ENCODE measurements at regions not wholly inside any gene's neighbourhood (a gene's known extent, or its start where the extent isn't known, plus 50 kb on each side); places are given as distances from the start of the nearest gene placed in this dataset.

- Histone ChIP-seq H3K27me3 (no peaks in the 10 kb centered on the region), H3K36me3 (no peaks in the 10 kb centered on the region), H3K4me1 (no peaks in the 10 kb centered on the region), H3K27ac (no peak overlapping the region), H3K4me3 (no peak overlapping the region), H3K9me3 (no peaks in the 10 kb centered on the region)
- no peak for ATAC-seq
- TF ChIP-seq POLR2A (IDR thresholded peaks at IDR 0.05) (no peak), EP300 (IDR thresholded peaks at IDR 0.05) (no peak), POLR2AphosphoS5 (IDR thresholded peaks at IDR 0.05) (no peak)
- TF ChIP-seq, protein P1, sequence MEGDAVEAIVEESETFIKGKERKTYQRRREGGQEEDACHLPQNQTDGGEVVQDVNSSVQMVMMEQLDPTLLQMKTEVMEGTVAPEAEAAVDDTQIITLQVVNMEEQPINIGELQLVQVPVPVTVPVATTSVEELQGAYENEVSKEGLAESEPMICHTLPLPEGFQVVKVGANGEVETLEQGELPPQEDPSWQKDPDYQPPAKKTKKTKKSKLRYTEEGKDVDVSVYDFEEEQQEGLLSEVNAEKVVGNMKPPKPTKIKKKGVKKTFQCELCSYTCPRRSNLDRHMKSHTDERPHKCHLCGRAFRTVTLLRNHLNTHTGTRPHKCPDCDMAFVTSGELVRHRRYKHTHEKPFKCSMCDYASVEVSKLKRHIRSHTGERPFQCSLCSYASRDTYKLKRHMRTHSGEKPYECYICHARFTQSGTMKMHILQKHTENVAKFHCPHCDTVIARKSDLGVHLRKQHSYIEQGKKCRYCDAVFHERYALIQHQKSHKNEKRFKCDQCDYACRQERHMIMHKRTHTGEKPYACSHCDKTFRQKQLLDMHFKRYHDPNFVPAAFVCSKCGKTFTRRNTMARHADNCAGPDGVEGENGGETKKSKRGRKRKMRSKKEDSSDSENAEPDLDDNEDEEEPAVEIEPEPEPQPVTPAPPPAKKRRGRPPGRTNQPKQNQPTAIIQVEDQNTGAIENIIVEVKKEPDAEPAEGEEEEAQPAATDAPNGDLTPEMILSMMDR (IDR thresholded peaks at IDR 0.05): no peak
- WGBS, 2 donors (ENCODE audit: low coverage in 1 of 2): 57 to 63% methylated on average over 6 of the region's 6 CpGs
Measured at GRCh38 chr13:106034201-106034600, 501.3 kb downstream of the EFNB2 start.

- Histone ChIP-seq H3K27me3 (no peaks in the 10 kb centered on the region), H3K36me3 (no peaks in the 10 kb centered on the region), H3K27ac (no peak overlapping the region), H3K4me1 (no peaks in the 10 kb centered on the region), H3K4me3 (no peak overlapping the region), H3K9me3 (no peaks in the 10 kb centered on the region)
- ATAC-seq: no peak
- 46 to 59% methylated on average over 2 of the region's 2 CpGs for WGBS, 2 donors (ENCODE audit: low coverage in 1 of 2)
- TF ChIP-seq POLR2A (IDR thresholded peaks at IDR 0.05) (no peak), POLR2AphosphoS5 (IDR thresholded peaks at IDR 0.05) (no peak), EP300 (IDR thresholded peaks at IDR 0.05) (no peak)
- TF ChIP-seq, protein P1 (IDR thresholded peaks at IDR 0.05): no peak
Measured at GRCh38 chr13:106033659-106034058, 501.8 kb downstream of the EFNB2 start.

- 97 to 100% methylated on average over 2 of the region's 2 CpGs for whole genome bisulfite sequencing, 2 donors (ENCODE audit: low coverage in 1 of 2)
Measured at GRCh38 chr13:106032441-106032840, 503.0 kb downstream of the EFNB2 start.

GRCh38 chr13:106029676-106030290, 505.7 kb downstream of the EFNB2 start:
- Histone ChIP-seq H3K4me1 (no peaks in the 10 kb centered on the region), H3K27ac (no peak overlapping the region), H3K4me3 (no peak overlapping the region), H3K9me3 (no peaks in the 10 kb centered on the region), H3K36me3 (no peaks in the 10 kb centered on the region), H3K27me3 (no peaks in the 10 kb centered on the region)
- WGBS, 2 donors (ENCODE audit: low coverage in 1 of 2): 52 to 88% methylated on average over 7 of the region's 7 CpGs
- TF ChIP-seq POLR2A (IDR thresholded peaks at IDR 0.05) (no peak), EP300 (IDR thresholded peaks at IDR 0.05) (no peak), POLR2AphosphoS5 (IDR thresholded peaks at IDR 0.05) (no peak)
- TF ChIP-seq, protein P1 (IDR thresholded peaks at IDR 0.05): no peak
- ATAC-seq: no peak

More at GRCh38 chr13:106032441-106032840, 503.0 kb downstream of the EFNB2 start:
- no peak overlapping the region for H3K27ac ChIP-seq
- TF ChIP-seq, protein P1 (IDR thresholded peaks at IDR 0.05): no peak
- no peak for TF ChIP-seq POLR2AphosphoS5 (IDR thresholded peaks at IDR 0.05)
- no peak for TF ChIP-seq POLR2A (IDR thresholded peaks at IDR 0.05)
- TF ChIP-seq EP300 (IDR thresholded peaks at IDR 0.05): no peak
- no peaks in the 10 kb centered on the region for H3K9me3 ChIP-seq
- H3K4me1 ChIP-seq: no peaks in the 10 kb centered on the region
- no peaks in the 10 kb centered on the region for H3K27me3 ChIP-seq
- no peak for ATAC-seq
- no peak overlapping the region for H3K4me3 ChIP-seq
- H3K36me3 ChIP-seq: no peaks in the 10 kb centered on the region

DNA sequence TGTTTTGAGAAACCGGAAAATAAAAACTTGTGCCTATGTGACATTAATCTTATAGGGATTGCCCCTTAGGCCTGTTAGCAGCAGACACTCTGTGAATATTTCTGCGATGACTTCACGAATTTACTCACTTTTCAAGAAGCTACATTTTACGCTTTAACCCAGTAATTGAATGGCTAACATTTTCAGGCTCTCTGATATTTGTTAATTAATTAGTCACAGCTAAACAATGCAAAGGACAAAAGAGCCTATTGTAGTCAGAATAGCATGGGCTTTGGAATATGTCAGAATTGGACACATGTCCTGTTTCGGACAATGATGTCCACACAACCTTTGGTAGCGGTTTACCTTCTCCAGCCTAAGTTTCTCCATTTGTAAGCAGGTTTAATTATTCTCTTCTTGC, 506.6 kb downstream of the EFNB2 start:
- Histone ChIP-seq H3K4me1 (no peaks in the 10 kb centered on the region), H3K9me3 (no peaks in the 10 kb centered on the region), H3K27me3 (no peaks in the 10 kb centered on the region), H3K36me3 (no peaks in the 10 kb centered on the region), H3K4me3 (no peak overlapping the region), H3K27ac (no peak overlapping the region)
- 88 to 91% methylated on average over 6 of the region's 6 CpGs for WGBS, 2 donors (ENCODE audit: low coverage in 1 of 2)
- ATAC-seq: no peak
- TF ChIP-seq POLR2A (IDR thresholded peaks at IDR 0.05) (no peak), EP300 (IDR thresholded peaks at IDR 0.05) (no peak), POLR2AphosphoS5 (IDR thresholded peaks at IDR 0.05) (no peak)
- TF ChIP-seq, protein P1 (IDR thresholded peaks at IDR 0.05): no peak

All from gastroesophageal sphincter (tissue), 4 donors.